Lower lobe of right lung (tissue), 2 donors: ENCODE measurements at regions not wholly inside any gene's neighbourhood (a gene's known extent, or its start where the extent isn't known, plus 50 kb on each side); places are given as distances from the start of the nearest gene placed in this dataset.

Experiments used
- ATAC-seq, 2 donors: fragments of 200-7000 bp; cut with Tn5 transposase; one replicate each; pipeline ENCODE4 v1.9.1; 2020 to 2022; ENCODE audit warnings: mild to moderate bottlenecking in 2 of 2, moderate library complexity in 2 of 2
- DNase-seq: peaks from one replicate; pipeline ENCODE4 v3.0.0-alpha.2; 2020
- H3K27ac ChIP-seq: fragments of 200-600 bp; one replicate; pipeline ENCODE4 v1.8.0; 2022
- H3K27me3 ChIP-seq: fragments of 200-600 bp; one replicate; pipeline ENCODE4 v1.8.0; 2022; ENCODE audit warnings: low read depth
- H3K36me3 ChIP-seq: fragments of 200-600 bp; one replicate; pipeline ENCODE4 v1.8.0; 2022; ENCODE audit warnings: mild to moderate bottlenecking
- H3K4me1 ChIP-seq: fragments of 200-600 bp; one replicate; pipeline ENCODE4 v1.8.0; 2022
- H3K4me3 ChIP-seq: fragments of 200-600 bp; one replicate; pipeline ENCODE4 v1.8.0; 2022; ENCODE audit warnings: mild to moderate bottlenecking
- H3K9me3 ChIP-seq: fragments of 200-600 bp; one replicate; pipeline ENCODE4 v1.8.0; 2022
- intact Hi-C: fragments of 100-400 bp; cut with DNase I; formaldehyde crosslinking; loops from one replicate; pipeline ENCODE4 v1.11.0; 2022
- TF ChIP-seq, protein P1 (sequence below): fragments of 200-600 bp; IDR thresholded peaks from one replicate; pipeline ENCODE4 v1.8.0; 2022; ENCODE audit warnings: antibody characterized with exemption, mild to moderate bottlenecking
- donor health status: DM: no; HTN: yes; CAD: no; lungs with severe emphysema.

DNA sequence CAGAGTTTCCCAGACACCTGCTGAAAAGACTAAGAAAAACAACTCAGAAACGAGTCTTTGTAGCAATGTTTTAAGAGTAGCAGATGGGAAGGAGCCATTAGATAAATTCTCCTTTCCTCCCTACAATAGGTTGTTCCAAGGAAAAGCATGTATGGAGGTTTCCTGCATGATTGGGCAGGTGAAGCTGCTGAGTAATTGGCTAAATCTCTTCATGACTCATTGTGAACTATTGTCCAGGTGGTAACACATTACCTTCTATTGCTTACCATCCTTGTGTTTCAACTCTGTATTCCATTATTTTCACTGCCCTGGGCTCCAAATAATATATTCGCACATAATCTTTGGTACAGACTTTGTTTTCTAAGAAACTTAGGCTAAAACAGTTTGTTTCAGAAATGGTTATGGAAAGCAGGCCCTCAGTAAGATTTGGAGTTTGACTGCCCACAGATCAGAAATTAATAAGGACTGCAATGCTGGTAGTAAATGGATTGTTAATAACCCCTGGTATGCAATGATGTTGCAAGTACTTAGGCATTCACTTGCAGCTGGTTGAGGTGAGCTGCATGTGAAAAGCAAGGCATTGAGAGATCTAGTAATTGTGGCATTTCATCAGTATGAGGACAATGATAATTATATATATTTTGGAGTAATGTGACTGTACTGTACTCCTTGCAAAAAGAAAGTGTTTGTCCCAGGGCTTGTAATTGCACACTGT lies 281.4 kb upstream of the VLDLR start:
- Histone ChIP-seq H3K27ac (no peak overlapping the region), H3K36me3 (no peaks in the 10 kb centered on the region), H3K9me3 (no peaks in the 10 kb centered on the region), H3K4me1 (no peaks in the 10 kb centered on the region), H3K27me3 (no peaks in the 10 kb centered on the region), H3K4me3 (no peak overlapping the region)
- ATAC-seq: no peak
- DNase-seq: no peak
- intact Hi-C loops: no loop called here
- TF ChIP-seq, protein P1, sequence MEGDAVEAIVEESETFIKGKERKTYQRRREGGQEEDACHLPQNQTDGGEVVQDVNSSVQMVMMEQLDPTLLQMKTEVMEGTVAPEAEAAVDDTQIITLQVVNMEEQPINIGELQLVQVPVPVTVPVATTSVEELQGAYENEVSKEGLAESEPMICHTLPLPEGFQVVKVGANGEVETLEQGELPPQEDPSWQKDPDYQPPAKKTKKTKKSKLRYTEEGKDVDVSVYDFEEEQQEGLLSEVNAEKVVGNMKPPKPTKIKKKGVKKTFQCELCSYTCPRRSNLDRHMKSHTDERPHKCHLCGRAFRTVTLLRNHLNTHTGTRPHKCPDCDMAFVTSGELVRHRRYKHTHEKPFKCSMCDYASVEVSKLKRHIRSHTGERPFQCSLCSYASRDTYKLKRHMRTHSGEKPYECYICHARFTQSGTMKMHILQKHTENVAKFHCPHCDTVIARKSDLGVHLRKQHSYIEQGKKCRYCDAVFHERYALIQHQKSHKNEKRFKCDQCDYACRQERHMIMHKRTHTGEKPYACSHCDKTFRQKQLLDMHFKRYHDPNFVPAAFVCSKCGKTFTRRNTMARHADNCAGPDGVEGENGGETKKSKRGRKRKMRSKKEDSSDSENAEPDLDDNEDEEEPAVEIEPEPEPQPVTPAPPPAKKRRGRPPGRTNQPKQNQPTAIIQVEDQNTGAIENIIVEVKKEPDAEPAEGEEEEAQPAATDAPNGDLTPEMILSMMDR: no peak

DNA sequence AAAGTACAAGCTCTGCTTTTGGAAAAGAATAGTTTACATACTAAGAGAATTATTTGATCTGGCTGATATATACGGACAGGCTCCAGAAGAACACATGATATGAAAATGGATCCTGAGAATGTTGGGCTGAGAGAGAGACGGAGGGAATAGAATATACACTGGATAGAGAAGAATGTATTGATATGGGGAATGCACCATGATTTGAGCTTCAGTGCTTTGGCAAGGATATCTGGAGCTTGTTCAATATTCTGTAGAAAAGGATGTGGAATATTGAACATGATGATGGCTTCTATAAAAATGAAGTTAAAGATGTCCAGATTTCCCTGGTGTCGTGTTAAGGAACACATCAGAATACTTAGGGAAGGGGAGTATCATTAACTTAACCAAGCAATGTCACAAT lies 280.5 kb upstream of the VLDLR start:
- Histone ChIP-seq H3K36me3 (no peaks in the 10 kb centered on the region), H3K27me3 (no peaks in the 10 kb centered on the region), H3K4me1 (no peaks in the 10 kb centered on the region), H3K4me3 (no peak overlapping the region), H3K9me3 (no peaks in the 10 kb centered on the region), H3K27ac (no peak overlapping the region)
- no peak for DNase-seq
- TF ChIP-seq, protein P1: no peak
- intact Hi-C loops: no loop called here
- no peak for ATAC-seq

DNA sequence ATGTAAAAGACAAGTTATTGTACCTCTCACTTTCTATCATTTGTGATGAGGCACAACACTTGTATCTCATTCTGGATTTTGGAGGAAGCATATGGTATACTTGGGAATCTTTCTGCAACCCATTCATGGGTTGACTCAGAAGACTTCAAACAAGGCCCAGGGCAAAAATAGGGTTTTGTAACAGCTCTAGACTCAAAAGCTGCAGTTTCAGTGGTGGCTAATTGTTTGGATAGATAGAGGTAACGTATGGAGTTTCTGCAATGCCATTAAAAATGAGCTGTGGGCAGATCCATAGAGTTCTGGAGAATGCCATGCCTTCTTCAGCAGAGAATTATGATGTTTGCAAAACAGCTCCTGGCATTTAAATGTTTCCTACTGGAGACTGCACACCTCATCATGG lies 279.6 kb upstream of the VLDLR start:
- Histone ChIP-seq H3K36me3 (no peaks in the 10 kb centered on the region), H3K4me1 (no peaks in the 10 kb centered on the region), H3K27me3 (no peaks in the 10 kb centered on the region), H3K9me3 (no peaks in the 10 kb centered on the region), H3K4me3 (no peak overlapping the region), H3K27ac (no peak overlapping the region)
- TF ChIP-seq, protein P1: no peak
- ATAC-seq: no peak
- DNase-seq: no peak
- intact Hi-C loops: no loop called here

DNA sequence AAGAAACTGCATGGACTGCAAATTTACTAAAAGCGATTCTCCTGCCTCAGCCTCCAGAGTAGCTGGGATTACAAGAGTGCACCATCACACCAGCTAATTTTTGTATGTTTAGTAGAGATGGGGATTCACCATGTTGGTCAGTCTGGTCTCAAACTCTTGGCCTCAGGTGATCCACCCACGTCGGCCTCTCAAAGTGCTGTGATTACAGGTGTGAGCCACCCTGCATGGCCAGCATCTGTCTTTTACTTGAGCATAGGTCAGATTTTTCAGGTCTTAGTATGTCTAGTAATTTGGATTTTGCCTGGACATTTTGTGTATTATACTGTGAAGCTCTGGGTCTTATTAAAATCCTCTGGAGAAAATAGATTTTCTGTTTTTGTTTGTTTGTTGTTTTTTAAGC lies 277.8 kb upstream of the VLDLR start:
- TF ChIP-seq, protein P1: no peak
- DNase-seq (no peak), ATAC-seq (no peak)
- intact Hi-C loops: no loop called here
- Histone ChIP-seq H3K27me3 (no peaks in the 10 kb centered on the region), H3K27ac (no peak overlapping the region), H3K9me3 (peaks cover 3% of the 10 kb centered on the region), H3K36me3 (no peaks in the 10 kb centered on the region), H3K4me1 (no peaks in the 10 kb centered on the region), H3K4me3 (no peak overlapping the region)

DNA sequence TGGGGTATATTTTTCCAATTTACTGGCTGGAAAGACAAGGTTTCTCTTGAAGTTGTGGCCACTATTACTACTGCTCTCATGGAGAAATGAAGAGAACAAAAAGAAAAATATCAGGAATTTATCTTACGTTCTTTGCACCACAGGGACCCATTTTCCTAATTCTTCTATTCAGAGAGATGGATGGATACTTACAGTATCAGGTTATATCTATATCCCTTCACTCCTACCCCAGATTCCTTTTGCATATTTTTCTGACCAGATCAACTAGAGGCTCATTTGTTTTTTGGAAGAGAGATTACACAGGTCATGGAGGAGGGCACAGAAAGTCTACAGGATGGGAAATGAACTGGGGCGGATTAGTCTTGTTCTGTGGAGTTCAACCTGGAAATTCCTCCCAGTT lies 277.2 kb upstream of the VLDLR start:
- TF ChIP-seq, protein P1: no peak
- Histone ChIP-seq H3K27ac (no peak overlapping the region), H3K4me3 (no peak overlapping the region), H3K36me3 (no peaks in the 10 kb centered on the region), H3K9me3 (peaks cover 3% of the 10 kb centered on the region), H3K4me1 (no peaks in the 10 kb centered on the region), H3K27me3 (no peaks in the 10 kb centered on the region)
- ATAC-seq (no peak), DNase-seq (no peak)
- intact Hi-C loops: no loop called here

DNA sequence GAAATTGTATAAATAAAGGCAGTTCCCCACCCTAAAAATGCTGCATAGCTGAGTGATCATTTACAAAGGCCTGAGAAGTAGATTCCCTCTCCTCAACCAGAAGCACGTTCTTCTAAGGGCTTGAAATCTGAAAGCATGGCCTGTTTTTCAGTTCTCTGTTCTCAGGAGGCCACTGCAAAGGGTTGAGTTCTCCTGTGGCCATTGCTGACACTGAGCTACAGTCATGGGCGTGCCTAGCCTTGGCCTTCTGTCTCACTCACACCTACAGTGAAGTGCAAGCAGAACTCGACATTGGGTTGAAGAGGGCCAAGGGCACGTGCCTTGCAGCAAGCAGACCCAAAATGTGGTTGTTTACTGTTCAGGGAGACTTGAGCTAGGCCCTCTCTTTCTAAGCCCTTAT lies 276.6 kb upstream of the VLDLR start:
- intact Hi-C loops: no loop called here
- H3K4me3 ChIP-seq: no peak overlapping the region
- no peaks in the 10 kb centered on the region for H3K27me3 ChIP-seq
- no peaks in the 10 kb centered on the region for H3K36me3 ChIP-seq
- ATAC-seq (no peak), DNase-seq (no peak)
- no peak overlapping the region for H3K27ac ChIP-seq
- H3K4me1 ChIP-seq: no peaks in the 10 kb centered on the region
- H3K9me3 ChIP-seq: peaks cover 3% of the 10 kb centered on the region
- TF ChIP-seq, protein P1: no peak
